ENCODE measurements at regions not wholly inside any gene's neighbourhood (a gene's known extent, or its start where the extent isn't known, plus 50 kb on each side); places are given as distances from the start of the nearest gene placed in this dataset.

- DNase-seq (no peak), ATAC-seq (no peak)
- H3K4me1 Mint-ChIP-seq = no peaks in the 10 kb centered on the region
- no peaks in the 10 kb centered on the region for H3K36me3 Mint-ChIP-seq
- CTCF ChIA-PET = no interaction called here
- H3K27ac Mint-ChIP-seq = no peak overlapping the region
- no peaks in the 10 kb centered on the region for H3K9me3 Mint-ChIP-seq (ENCODE audit: low read depth)
- no peak overlapping the region for H3K4me3 Mint-ChIP-seq
- H3K27me3 Mint-ChIP-seq = no peaks in the 10 kb centered on the region
Measured at GRCh38 chr4:66647926-66648325, 897.4 kb downstream of the CENPC start.

- CTCF ChIA-PET = no interaction called here
- H3K4me3 Mint-ChIP-seq = no peak overlapping the region
- no peak overlapping the region for H3K27ac Mint-ChIP-seq
- no peak for ATAC-seq
- H3K4me1 Mint-ChIP-seq = no peaks in the 10 kb centered on the region
- H3K9me3 Mint-ChIP-seq (ENCODE audit: low read depth) = no peaks in the 10 kb centered on the region
- no peak for DNase-seq
- no peaks in the 10 kb centered on the region for H3K36me3 Mint-ChIP-seq
- H3K27me3 Mint-ChIP-seq = no peaks in the 10 kb centered on the region
Measured at GRCh38 chr4:66647476-66647875, 897.8 kb downstream of the CENPC start.

GRCh38 chr4:66640233-66640990 lies 904.9 kb downstream of the CENPC start:
- H3K27me3 Mint-ChIP-seq = no peaks in the 10 kb centered on the region

GRCh38 chr4:66639361-66639760 lies 905.9 kb downstream of the CENPC start:
- Mint-ChIP-seq H3K4me1 (no peaks in the 10 kb centered on the region), H3K27ac (no peak overlapping the region), H3K27me3 (no peaks in the 10 kb centered on the region), H3K36me3 (no peaks in the 10 kb centered on the region), H3K4me3 (no peak overlapping the region), H3K9me3 (ENCODE audit: low read depth) (no peaks in the 10 kb centered on the region)
- DNase-seq (no peak), ATAC-seq (no peak)
- CTCF ChIA-PET = no interaction called here

More at GRCh38 chr4:66640233-66640990, 904.9 kb downstream of the CENPC start:
- no peaks in the 10 kb centered on the region for H3K36me3 Mint-ChIP-seq
- no peaks in the 10 kb centered on the region for H3K4me1 Mint-ChIP-seq
- no peak overlapping the region for H3K4me3 Mint-ChIP-seq
- no peak for DNase-seq
- H3K9me3 Mint-ChIP-seq (ENCODE audit: low read depth) = no peaks in the 10 kb centered on the region
- ATAC-seq = no peak
- no peak overlapping the region for H3K27ac Mint-ChIP-seq
- CTCF ChIA-PET = interaction anchor here (0.8 kb wide), 1 partner anchor 15 kb away, joined by 3 read pairs; no protein-coding TSS in a partner anchor

- Mint-ChIP-seq H3K9me3 (ENCODE audit: low read depth) (peaks cover 2% of the 10 kb centered on the region), H3K4me1 (no peaks in the 10 kb centered on the region), H3K27ac (no peak overlapping the region), H3K27me3 (no peaks in the 10 kb centered on the region), H3K36me3 (no peaks in the 10 kb centered on the region), H3K4me3 (no peak overlapping the region)
- CTCF ChIA-PET = no interaction called here
- ATAC-seq (no peak), DNase-seq (no peak)
Measured at GRCh38 chr4:66636349-66636748, 909.0 kb downstream of the CENPC start.

GRCh38 chr4:66633477-66633876 lies 911.8 kb downstream of the CENPC start:
- Mint-ChIP-seq H3K27me3 (no peaks in the 10 kb centered on the region), H3K9me3 (ENCODE audit: low read depth) (peaks cover 2% of the 10 kb centered on the region), H3K4me1 (no peaks in the 10 kb centered on the region), H3K36me3 (no peaks in the 10 kb centered on the region), H3K4me3 (no peak overlapping the region), H3K27ac (no peak overlapping the region)
- CTCF ChIA-PET = no interaction called here
- ATAC-seq (no peak), DNase-seq (no peak)

GRCh38 chr4:66629927-66630326 lies 915.4 kb downstream of the CENPC start:
- no peaks in the 10 kb centered on the region for H3K4me1 Mint-ChIP-seq
- H3K27me3 Mint-ChIP-seq = no peaks in the 10 kb centered on the region
- DNase-seq = no peak
- no peak for ATAC-seq
- H3K4me3 Mint-ChIP-seq = no peak overlapping the region
- CTCF ChIA-PET = no interaction called here
- H3K36me3 Mint-ChIP-seq = no peaks in the 10 kb centered on the region
- peaks cover 2% of the 10 kb centered on the region for H3K9me3 Mint-ChIP-seq (ENCODE audit: low read depth)
- H3K27ac Mint-ChIP-seq = no peak overlapping the region

- Mint-ChIP-seq H3K27ac (no peak overlapping the region), H3K9me3 (ENCODE audit: low read depth) (peaks cover 6% of the 10 kb centered on the region), H3K4me3 (no peak overlapping the region), H3K27me3 (no peaks in the 10 kb centered on the region), H3K36me3 (no peaks in the 10 kb centered on the region), H3K4me1 (no peaks in the 10 kb centered on the region)
- CTCF ChIA-PET = no interaction called here
- ATAC-seq = no peak
- no peak for DNase-seq
Measured at GRCh38 chr4:66628146-66628545, 917.2 kb downstream of the CENPC start.

GRCh38 chr4:66625480-66625879 lies 919.8 kb downstream of the CENPC start:
- ATAC-seq (no peak), DNase-seq (no peak)
- Mint-ChIP-seq H3K4me1 (no peaks in the 10 kb centered on the region), H3K36me3 (no peaks in the 10 kb centered on the region), H3K27ac (no peak overlapping the region), H3K27me3 (no peaks in the 10 kb centered on the region), H3K4me3 (no peak overlapping the region), H3K9me3 (ENCODE audit: low read depth) (peaks cover 4% of the 10 kb centered on the region)
- CTCF ChIA-PET = no interaction called here

- H3K27me3 Mint-ChIP-seq = no peaks in the 10 kb centered on the region
- no peak overlapping the region for H3K27ac Mint-ChIP-seq
- ATAC-seq (no peak), DNase-seq (no peak)
- no peak overlapping the region for H3K4me3 Mint-ChIP-seq
- H3K4me1 Mint-ChIP-seq = no peaks in the 10 kb centered on the region
- no peaks in the 10 kb centered on the region for H3K36me3 Mint-ChIP-seq
- H3K9me3 Mint-ChIP-seq (ENCODE audit: low read depth) = peaks cover 11% of the 10 kb centered on the region
- CTCF ChIA-PET = no interaction called here
Measured at GRCh38 chr4:66613591-66613990, 931.7 kb downstream of the CENPC start.

GRCh38 chr4:66609014-66609413 lies 936.3 kb downstream of the CENPC start:
- no peaks in the 10 kb centered on the region for H3K36me3 Mint-ChIP-seq
- H3K27ac Mint-ChIP-seq = no peak overlapping the region
- H3K4me3 Mint-ChIP-seq = no peak overlapping the region
- no peak for DNase-seq
- ATAC-seq = no peak
- CTCF ChIA-PET = no interaction called here
- no peaks in the 10 kb centered on the region for H3K9me3 Mint-ChIP-seq (ENCODE audit: low read depth)
- no peaks in the 10 kb centered on the region for H3K4me1 Mint-ChIP-seq
- H3K27me3 Mint-ChIP-seq = no peaks in the 10 kb centered on the region

GRCh38 chr4:66606908-66607307 lies 936.6 kb upstream of the EPHA5 start:
- Mint-ChIP-seq H3K9me3 (ENCODE audit: low read depth) (no peaks in the 10 kb centered on the region), H3K36me3 (no peaks in the 10 kb centered on the region), H3K4me3 (no peak overlapping the region), H3K27ac (no peak overlapping the region), H3K27me3 (no peaks in the 10 kb centered on the region), H3K4me1 (no peaks in the 10 kb centered on the region)
- DNase-seq = no peak
- CTCF ChIA-PET = no interaction called here
- no peak for ATAC-seq

GRCh38 chr4:66606215-66606614 lies 935.9 kb upstream of the EPHA5 start:
- no peak for DNase-seq
- no peaks in the 10 kb centered on the region for H3K9me3 Mint-ChIP-seq (ENCODE audit: low read depth)
- CTCF ChIA-PET = no interaction called here
- no peaks in the 10 kb centered on the region for H3K27me3 Mint-ChIP-seq
- H3K27ac Mint-ChIP-seq = no peak overlapping the region
- no peak for ATAC-seq
- no peaks in the 10 kb centered on the region for H3K36me3 Mint-ChIP-seq
- H3K4me3 Mint-ChIP-seq = no peak overlapping the region
- no peaks in the 10 kb centered on the region for H3K4me1 Mint-ChIP-seq

- ATAC-seq = no peak
- CTCF ChIA-PET = no interaction called here
- DNase-seq = no peak
- Mint-ChIP-seq H3K4me3 (no peak overlapping the region), H3K27ac (no peak overlapping the region), H3K27me3 (no peaks in the 10 kb centered on the region), H3K36me3 (no peaks in the 10 kb centered on the region), H3K9me3 (ENCODE audit: low read depth) (no peaks in the 10 kb centered on the region), H3K4me1 (no peaks in the 10 kb centered on the region)
Measured at GRCh38 chr4:66604192-66604591, 933.9 kb upstream of the EPHA5 start.

GRCh38 chr4:66602622-66603021 lies 932.3 kb upstream of the EPHA5 start:
- CTCF ChIA-PET = no interaction called here
- no peaks in the 10 kb centered on the region for H3K9me3 Mint-ChIP-seq (ENCODE audit: low read depth)
- no peak overlapping the region for H3K4me3 Mint-ChIP-seq
- H3K27me3 Mint-ChIP-seq = no peaks in the 10 kb centered on the region
- no peak overlapping the region for H3K27ac Mint-ChIP-seq
- no peaks in the 10 kb centered on the region for H3K4me1 Mint-ChIP-seq
- DNase-seq = no peak
- ATAC-seq = no peak
- H3K36me3 Mint-ChIP-seq = no peaks in the 10 kb centered on the region

All from activated CD8-positive, alpha-beta memory T cell treated with anti-CD3 and anti-CD28 coated beads, Interleukin-2, amount 10 ng/mL, durations not matched to agents 7 days and 5 days (primary cell).